ENCODE measurements at regions not wholly inside any gene's neighbourhood (a gene's known extent, or its start where the extent isn't known, plus 50 kb on each side); places are given as distances from the start of the nearest gene placed in this dataset.

DNA sequence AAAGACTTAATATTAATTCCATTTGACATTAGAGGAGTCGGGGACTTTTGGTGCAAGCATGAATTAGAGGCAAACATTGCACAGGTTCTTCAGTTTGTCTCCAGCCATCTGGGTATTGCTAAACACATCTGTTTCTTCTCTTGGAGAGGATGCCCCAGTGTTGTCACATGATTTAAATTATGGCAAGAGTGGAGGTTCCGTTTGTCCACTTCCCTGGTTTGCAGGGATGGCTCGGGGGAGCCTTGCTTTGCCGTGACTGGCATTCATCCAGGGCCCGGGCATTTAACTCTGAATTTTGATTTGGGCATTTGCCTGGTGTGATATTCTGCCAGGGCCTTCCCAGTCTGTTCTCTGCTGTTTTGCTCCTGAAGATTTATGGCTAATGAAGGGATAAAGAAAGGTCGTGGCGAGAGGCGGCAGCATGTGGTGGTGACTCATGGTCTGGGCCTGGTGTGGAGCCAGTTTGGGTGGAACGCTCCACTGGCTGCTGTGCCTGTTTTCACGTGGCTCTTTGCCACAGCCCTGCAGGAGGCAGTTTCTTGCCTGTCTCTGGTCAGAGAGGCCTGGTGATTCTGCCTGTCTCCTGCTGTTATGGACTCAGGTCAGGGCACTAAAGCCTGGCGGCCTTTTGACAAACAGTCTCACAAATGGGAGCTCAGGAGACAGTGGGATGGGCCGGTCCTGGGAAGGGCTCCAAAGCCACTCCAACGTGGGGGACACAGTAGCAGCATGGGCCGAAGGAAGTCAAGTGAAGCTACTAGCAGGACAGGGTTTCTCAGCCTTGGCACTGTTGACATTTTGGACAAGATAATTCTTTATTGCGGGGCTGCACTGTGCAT lies 99.4 kb upstream of the PGRMC2 start:
- no peak for DNase-seq (ENCODE audit: low read depth)

GRCh38 chr4:128385683-128386304 lies 98.2 kb upstream of the PGRMC2 start:
- no peak for DNase-seq (ENCODE audit: low read depth)

DNA sequence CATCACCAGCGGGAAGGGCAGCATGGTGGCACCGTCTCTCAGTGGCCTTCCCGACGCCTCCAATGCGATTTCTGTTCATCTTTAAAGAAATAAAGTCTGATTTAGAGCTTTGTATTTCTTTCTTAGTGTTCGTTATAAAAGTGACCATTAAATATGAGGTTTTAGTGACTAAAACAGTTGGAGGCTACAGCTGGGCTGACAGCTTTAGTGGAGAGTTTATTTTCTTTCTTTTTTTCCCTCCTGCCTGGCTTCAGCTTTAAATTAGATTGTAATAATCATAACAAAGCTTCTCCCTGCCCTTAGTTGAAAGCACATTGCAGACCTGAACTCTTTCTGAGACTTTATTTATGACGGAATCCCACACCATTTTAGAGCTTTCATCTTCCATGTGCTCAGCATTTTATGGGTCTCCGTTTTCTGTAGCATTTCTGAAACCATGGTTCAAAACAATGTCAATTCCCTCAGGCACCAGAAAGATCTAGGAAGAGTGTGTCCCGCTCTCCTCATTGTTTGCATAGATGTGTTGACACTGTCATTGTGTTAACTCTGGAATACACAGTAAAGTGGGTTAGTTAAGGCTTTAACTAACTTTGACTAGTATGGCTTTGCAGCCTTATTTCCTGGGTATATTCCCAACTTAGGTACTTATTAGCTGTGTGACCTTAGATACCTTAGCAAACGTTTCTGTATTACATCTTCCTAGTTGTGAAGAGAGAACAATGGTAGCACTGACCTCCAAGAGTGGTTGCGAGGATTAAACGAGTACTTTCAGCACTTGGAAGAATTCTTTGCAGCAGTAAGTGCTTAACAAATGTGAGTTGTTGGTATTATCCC lies 97.4 kb upstream of the PGRMC2 start:
- DNase-seq (ENCODE audit: low read depth) = no peak

GRCh38 chr4:128384091-128384520 lies 96.5 kb upstream of the PGRMC2 start:
- DNase-seq (ENCODE audit: low read depth) = no peak

DNA sequence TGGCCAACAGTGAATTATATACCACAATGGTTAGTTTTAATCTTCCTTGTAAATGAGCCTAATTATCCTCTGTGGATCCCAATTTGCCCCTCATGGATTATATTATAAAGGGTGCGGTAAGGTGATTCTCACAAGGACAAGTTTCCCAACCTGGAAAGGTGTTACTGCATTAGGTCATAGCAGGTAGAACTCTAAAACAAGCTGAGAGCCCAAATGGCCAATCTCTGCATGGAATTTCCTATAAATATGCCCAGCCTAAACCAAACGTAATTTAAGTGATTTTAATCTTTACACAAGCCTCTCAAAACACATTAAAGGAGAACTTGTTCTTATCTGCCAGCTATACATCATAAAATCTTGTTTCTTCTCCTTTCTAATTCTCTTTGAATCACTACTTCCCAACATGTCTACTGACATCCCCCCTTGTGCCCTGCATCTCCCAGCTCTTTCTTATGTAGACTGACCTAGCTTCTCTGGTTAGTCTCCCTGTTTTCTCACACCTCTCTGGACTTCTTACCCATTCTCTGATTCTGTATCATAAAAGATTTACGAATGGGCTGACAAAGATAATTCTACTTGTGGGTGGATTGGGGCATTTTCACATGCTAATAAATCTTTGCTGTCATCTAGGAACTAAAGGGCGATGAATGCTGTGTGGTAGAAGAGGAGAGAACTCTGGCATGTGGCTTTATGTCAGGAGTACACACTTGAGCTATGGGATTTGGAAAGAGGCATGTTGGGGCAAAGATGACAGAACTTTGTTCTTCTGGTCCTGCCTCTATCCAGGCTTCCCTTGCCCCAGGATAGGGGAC lies 94.3 kb upstream of the PGRMC2 start:
- DNase-seq (ENCODE audit: low read depth) = no peak

GRCh38 chr4:128380306-128380705 lies 92.7 kb upstream of the PGRMC2 start:
- no peak for DNase-seq (ENCODE audit: low read depth)

GRCh38 chr4:128379860-128380259 lies 92.2 kb upstream of the PGRMC2 start:
- no peak for DNase-seq (ENCODE audit: low read depth)

DNA sequence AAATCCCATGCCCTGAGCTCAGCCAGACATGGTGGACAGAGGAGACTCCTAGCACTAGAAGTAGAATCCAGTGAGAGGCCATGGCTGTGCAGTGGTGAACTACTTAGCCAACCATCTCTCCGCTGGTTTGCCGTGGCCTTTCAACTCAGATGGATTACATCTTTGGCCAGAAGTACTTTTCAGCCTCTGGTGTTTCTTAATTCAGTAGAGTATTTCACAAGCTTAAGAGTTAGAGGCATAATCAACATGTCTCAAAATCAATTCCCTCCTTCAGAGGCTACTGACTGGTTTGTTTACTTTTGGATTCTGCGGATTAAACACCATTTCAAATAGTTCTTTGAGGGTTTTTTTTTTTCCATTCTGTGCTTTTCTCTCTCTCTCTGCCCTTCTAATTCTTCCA lies 91.1 kb upstream of the PGRMC2 start:
- no peak for DNase-seq (ENCODE audit: low read depth)

DNA sequence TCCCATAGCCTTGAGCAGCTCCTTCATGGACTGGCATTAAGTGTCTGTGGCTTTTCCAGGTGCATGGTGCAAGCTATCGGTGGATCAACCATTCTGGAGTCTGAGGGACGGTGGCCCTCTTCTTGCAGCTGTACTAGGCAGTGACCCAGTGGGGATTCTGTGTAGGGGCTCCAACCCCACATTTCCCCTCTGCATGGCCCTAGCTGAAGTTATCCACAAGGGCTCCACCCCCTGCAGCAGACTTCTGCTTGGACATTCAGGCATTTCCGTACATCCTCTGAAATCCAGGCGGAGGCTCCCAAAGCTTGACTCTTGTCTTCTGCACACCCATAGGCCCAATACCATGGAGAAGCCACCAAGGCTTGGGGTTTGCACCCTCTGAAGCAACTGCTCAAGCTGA lies 89.3 kb upstream of the PGRMC2 start:
- no peak for DNase-seq (ENCODE audit: low read depth)

- no peak for DNase-seq (ENCODE audit: low read depth)
These were observed 88.7 kb upstream of the PGRMC2 start for GRCh38 chr4:128376303-128376702.

- no peak for DNase-seq (ENCODE audit: low read depth)
These were observed 86.0 kb upstream of the PGRMC2 start for GRCh38 chr4:128373628-128374027.

DNA sequence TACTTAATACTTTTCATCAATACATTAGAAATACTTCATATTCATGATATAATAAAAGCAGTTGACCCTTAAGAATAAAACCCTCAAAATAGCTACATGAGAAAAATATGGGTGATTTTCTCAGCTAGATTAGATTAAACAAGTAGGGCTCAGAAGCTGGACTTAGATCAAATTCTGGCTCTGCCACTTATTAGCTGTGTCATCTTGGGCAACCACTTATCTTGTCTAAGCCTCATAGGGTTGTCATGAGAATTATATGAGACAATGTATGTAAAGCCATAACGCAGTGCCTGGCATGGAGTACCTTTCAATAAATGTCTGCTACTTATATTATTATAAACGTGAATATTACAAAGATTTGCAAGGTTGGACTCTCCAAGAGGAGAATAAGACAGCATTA lies 84.3 kb upstream of the PGRMC2 start:
- DNase-seq (ENCODE audit: low read depth) = no peak

DNA sequence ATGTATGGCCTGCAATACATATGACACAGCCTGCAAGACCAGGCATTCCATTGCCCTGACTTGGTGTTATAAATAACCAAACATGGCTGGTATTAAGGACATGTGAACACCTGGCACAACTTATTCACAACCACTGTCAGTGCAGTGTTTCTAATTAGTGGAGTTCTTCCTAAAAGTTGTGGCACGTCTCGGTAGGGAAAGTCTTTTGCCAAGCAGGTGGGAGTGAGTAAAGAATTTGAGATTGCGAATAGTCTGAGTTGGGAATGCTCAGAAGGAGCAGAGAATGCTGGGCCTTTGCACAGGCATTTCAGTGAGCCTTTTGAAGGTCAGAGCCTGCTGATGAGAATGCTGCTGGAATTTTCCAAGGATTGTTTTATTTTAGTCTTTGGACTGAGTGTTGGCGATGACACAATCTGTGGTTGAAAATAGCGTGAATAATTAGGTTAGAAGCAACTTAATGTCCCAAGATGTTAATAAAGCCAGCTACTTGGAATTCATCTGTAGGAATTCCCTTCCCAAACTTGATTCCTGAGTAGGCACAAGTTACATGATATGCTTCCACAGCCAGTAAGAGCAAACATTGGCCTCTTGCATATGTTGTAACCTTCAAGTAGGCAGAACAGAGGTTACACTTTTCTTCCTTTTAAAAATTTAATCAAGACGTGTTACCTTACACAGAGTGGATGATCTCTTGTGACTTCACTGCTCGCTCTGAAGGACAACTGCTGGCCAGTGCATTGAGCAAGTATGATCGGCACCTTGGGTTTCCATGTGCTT lies 83.6 kb upstream of the PGRMC2 start:
- DNase-seq (ENCODE audit: low read depth) = no peak

- DNase-seq (ENCODE audit: low read depth) = no peak
These were observed 78.6 kb upstream of the PGRMC2 start for GRCh38 chr4:128366212-128366611.

GRCh38 chr4:128364565-128364964 lies 77.0 kb upstream of the PGRMC2 start:
- no peak for DNase-seq (ENCODE audit: low read depth)

DNA sequence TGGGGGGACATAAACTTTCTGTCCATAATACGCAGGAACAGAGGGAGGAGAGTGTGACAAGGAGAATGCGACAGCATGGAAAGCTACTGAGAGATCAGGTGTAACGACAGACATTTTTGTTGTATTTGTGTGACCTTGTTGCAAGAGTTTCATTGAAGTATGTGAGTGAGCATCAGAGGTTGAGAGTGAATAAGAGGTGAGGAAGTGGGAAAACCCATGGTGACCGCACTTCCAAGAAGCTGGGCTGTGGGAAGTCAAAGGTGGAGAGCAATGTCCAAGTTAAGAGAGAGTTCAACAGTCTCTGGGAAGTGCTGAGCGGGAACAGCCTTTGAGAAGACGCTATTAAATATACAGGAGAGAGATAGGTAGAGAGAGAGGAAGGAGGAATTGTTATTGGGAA lies 76.4 kb upstream of the PGRMC2 start:
- no peak for DNase-seq (ENCODE audit: low read depth)

- DNase-seq (ENCODE audit: low read depth) = no peak
These were observed 75.1 kb upstream of the PGRMC2 start for GRCh38 chr4:128362760-128363159.

DNA sequence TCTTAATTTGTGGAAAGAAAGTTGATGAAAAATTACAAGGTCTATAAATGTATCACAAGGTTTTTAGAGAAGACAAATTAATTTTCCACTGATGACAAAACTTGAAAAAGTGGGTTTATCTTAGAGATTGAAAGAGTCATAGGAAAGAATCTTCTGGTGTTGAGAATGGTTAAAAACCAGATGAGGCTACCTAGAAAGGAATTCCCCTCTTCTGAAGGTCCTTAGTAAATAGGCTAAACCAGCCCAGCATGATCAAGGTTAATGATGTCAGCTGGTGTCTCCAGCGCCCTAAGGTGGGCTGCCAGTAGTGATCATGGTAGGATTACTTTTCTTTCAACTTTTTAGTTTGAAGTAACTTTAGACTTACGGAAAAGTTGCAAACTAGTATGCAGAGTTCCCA lies 71.8 kb upstream of the PGRMC2 start:
- no peak for DNase-seq (ENCODE audit: low read depth)

DNA sequence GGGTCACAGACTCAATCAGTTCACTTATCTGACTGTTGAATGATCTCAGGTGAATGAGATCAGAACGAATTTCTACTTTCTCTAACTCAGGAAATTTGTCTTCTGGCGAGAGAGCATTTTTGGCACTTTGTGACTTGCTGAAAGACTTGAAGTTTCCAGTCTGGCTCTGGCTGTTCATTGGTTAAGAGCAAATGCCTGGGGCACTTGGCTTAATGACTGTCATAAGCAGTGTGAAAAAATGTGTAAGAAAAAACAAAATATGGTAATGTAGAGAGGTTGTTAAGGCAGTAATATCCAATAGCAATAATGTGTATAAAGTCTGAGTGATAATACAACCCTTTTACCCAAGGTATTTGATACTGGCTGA lies 71.3 kb upstream of the PGRMC2 start:
- no peak for DNase-seq (ENCODE audit: low read depth)

- DNase-seq (ENCODE audit: low read depth) = no peak
These were observed 70.8 kb upstream of the PGRMC2 start for GRCh38 chr4:128358231-128358912.

GRCh38 chr4:128357286-128357685 lies 69.7 kb upstream of the PGRMC2 start:
- no peak for DNase-seq (ENCODE audit: low read depth)

All from activated gamma-delta T cell treated with anti-CD3 and anti-CD28 coated beads, Interleukin-2, amount 50 U/mL, for 16 hours (primary cell).